ENCODE measurements at regions not wholly inside any gene's neighbourhood (a gene's known extent, or its start where the extent isn't known, plus 50 kb on each side); places are given as distances from the start of the nearest gene placed in this dataset.

DNA sequence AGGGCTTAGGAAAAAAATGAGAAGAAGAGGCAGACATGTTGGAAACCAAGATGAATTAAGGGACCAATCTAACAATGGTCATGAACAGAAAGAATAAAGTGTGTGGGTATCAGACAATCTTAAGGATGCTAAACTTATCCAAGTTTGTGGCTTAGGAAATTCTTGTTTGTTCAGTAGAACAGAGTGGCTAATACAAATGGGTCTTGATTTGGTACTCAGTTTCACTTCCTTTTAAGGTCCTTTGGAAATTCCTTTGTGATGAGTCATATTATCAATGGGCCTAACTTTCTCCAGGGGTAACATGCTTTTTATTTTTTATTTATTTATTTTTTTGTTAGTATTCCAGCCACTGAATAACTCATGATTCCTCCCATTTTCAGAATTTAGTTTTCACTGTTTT is 1154.7 kb upstream of the FLRT2 start:
- no peak for ATAC-seq (ENCODE audit: poor library complexity)
- H3K4me1 ChIP-seq (ENCODE audit: insufficient read depth, low read length): no peaks in the 10 kb centered on the region
- Mint-ChIP-seq H3K27me3 (no peaks in the 10 kb centered on the region), H3K36me3 (ENCODE audit: low read depth) (no peaks in the 10 kb centered on the region), H3K9me3 (peaks cover 21% of the 10 kb centered on the region), H3K27ac (no peak overlapping the region), H3K4me1 (ENCODE audit: low read depth) (no peaks in the 10 kb centered on the region), H3K4me3 (no peak overlapping the region)
- ChIA-PET CTCF (no interaction called here), POLR2A (no interaction called here)
- DNase-seq: no peak
- intact Hi-C loops (cut with DNase I, micrococcal nuclease): no loop called here
- no peak overlapping the region for H3K27ac ChIP-seq (ENCODE audit: low read depth in 1 of 2, low read length in 2 of 2)
- no peaks in the 10 kb centered on the region for H3K36me3 ChIP-seq (ENCODE audit: insufficient read depth, low read length)
- TF ChIP-seq, protein P1, sequence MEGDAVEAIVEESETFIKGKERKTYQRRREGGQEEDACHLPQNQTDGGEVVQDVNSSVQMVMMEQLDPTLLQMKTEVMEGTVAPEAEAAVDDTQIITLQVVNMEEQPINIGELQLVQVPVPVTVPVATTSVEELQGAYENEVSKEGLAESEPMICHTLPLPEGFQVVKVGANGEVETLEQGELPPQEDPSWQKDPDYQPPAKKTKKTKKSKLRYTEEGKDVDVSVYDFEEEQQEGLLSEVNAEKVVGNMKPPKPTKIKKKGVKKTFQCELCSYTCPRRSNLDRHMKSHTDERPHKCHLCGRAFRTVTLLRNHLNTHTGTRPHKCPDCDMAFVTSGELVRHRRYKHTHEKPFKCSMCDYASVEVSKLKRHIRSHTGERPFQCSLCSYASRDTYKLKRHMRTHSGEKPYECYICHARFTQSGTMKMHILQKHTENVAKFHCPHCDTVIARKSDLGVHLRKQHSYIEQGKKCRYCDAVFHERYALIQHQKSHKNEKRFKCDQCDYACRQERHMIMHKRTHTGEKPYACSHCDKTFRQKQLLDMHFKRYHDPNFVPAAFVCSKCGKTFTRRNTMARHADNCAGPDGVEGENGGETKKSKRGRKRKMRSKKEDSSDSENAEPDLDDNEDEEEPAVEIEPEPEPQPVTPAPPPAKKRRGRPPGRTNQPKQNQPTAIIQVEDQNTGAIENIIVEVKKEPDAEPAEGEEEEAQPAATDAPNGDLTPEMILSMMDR (IDR thresholded peaks at IDR 0.05): no peak
- H3K9me3 ChIP-seq (ENCODE audit: control insufficient read depth in 1 of 2, insufficient read depth in 1 of 2, low read length in 2 of 2): peaks cover 0 to 5% of the 10 kb centered on the region in 2 experiments
- H3K4me3 ChIP-seq (ENCODE audit: low read length): no peak overlapping the region
- no peaks in the 10 kb centered on the region for H3K27me3 ChIP-seq (ENCODE audit: control insufficient read depth in 1 of 2, insufficient read depth in 2 of 2, low read length in 2 of 2)

DNA sequence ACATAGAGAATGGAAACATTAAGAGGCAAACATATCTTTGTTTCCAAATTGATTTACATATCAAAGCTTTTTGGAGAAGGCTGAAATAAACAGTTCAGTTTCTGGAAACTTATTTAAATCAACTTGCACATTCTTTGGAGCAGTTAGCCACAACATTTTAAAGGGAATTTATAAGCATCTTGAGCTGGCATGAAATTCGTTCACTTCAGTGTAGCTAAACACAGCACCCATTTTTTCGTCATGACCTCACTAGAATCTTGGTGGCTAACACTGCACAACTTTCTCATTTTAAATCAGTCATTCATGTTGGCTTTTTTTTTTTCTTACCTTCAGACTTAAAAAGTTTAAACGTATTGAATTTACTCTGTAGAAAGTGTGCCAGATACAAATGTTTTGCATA is 1139.9 kb upstream of the FLRT2 start:
- TF ChIP-seq, protein P1 (IDR thresholded peaks at IDR 0.05): no peak
- ChIA-PET CTCF (interaction anchor here (0.6 kb wide), 1 partner anchor 77 kb away, joined by 3 read pairs; no protein-coding TSS in a partner anchor), POLR2A (no interaction called here)
- H3K4me1 ChIP-seq (ENCODE audit: insufficient read depth, low read length): no peaks in the 10 kb centered on the region
- Mint-ChIP-seq H3K4me1 (ENCODE audit: low read depth) (no peaks in the 10 kb centered on the region), H3K27ac (no peak overlapping the region), H3K27me3 (no peaks in the 10 kb centered on the region), H3K4me3 (no peak overlapping the region), H3K36me3 (ENCODE audit: low read depth) (no peaks in the 10 kb centered on the region), H3K9me3 (peaks cover 12% of the 10 kb centered on the region)
- H3K27me3 ChIP-seq (ENCODE audit: control insufficient read depth in 1 of 2, insufficient read depth in 2 of 2, low read length in 2 of 2): no peaks in the 10 kb centered on the region
- H3K4me3 ChIP-seq (ENCODE audit: low read length): no peak overlapping the region
- ATAC-seq (ENCODE audit: poor library complexity): no peak
- H3K36me3 ChIP-seq (ENCODE audit: insufficient read depth, low read length): no peaks in the 10 kb centered on the region
- DNase-seq: no peak
- intact Hi-C loops (cut with DNase I, micrococcal nuclease): no loop called here
- no peaks in the 10 kb centered on the region for H3K9me3 ChIP-seq (ENCODE audit: control insufficient read depth in 1 of 2, insufficient read depth in 1 of 2, low read length in 2 of 2)
- no peak overlapping the region for H3K27ac ChIP-seq (ENCODE audit: low read depth in 1 of 2, low read length in 2 of 2)

DNA sequence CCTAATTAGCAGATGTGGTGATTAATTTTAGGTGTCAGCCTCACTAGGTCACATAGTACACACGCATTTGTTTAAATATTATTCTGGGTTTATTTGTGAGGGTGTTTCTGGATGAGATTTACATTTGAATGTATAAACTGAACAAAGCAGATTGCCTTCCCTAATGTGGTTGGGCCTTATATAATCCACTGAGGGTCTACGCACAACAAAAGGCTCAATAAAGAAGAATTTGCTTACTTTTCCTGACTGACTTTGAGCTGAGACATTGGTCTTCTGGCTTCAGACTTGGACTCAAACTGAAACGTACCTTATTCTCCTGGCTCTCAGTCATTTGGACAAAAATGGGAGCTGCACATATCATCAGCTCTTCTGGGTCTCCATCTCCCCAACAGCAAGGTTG is 1132.3 kb upstream of the FLRT2 start:
- no peak overlapping the region for H3K4me3 ChIP-seq (ENCODE audit: low read length)
- DNase-seq (no peak), ATAC-seq (ENCODE audit: poor library complexity) (no peak)
- intact Hi-C loops (cut with DNase I, micrococcal nuclease): no loop called here
- H3K36me3 ChIP-seq (ENCODE audit: insufficient read depth, low read length): no peaks in the 10 kb centered on the region
- Mint-ChIP-seq H3K4me3 (no peak overlapping the region), H3K9me3 (peaks cover 13% of the 10 kb centered on the region), H3K36me3 (ENCODE audit: low read depth) (no peaks in the 10 kb centered on the region), H3K27ac (no peak overlapping the region), H3K4me1 (ENCODE audit: low read depth) (no peaks in the 10 kb centered on the region), H3K27me3 (no peaks in the 10 kb centered on the region)
- no peaks in the 10 kb centered on the region for H3K4me1 ChIP-seq (ENCODE audit: insufficient read depth, low read length)
- TF ChIP-seq, protein P1 (IDR thresholded peaks at IDR 0.05): no peak
- no peaks in the 10 kb centered on the region for H3K27me3 ChIP-seq (ENCODE audit: control insufficient read depth in 1 of 2, insufficient read depth in 2 of 2, low read length in 2 of 2)
- ChIA-PET CTCF (no interaction called here), POLR2A (no interaction called here)
- H3K27ac ChIP-seq (ENCODE audit: low read depth in 1 of 2, low read length in 2 of 2): no peak overlapping the region
- H3K9me3 ChIP-seq (ENCODE audit: control insufficient read depth in 1 of 2, insufficient read depth in 1 of 2, low read length in 2 of 2): peaks cover 0 to 25% of the 10 kb centered on the region in 2 experiments

Data from CD4-positive, alpha-beta T cell (primary cell).